Fibroblast of skin of right quadriceps (primary cell): ENCODE measurements at regions not wholly inside any gene's neighbourhood (a gene's known extent, or its start where the extent isn't known, plus 50 kb on each side); places are given as distances from the start of the nearest gene placed in this dataset.
"Not testable (repeated sequence)": the region's sequence is repeated elsewhere in the genome, so short reads cannot be mapped to it uniquely, and the experiment has no call there.

ENCODE experiments used
- DNase-seq: peaks from one replicate; pipeline ENCODE4 v3.0.0-alpha.2; 2013

- no peak for DNase-seq
Measured at GRCh38 chr10:131016556-131016955, 295.0 kb downstream of the TCERG1L start.

- no peak for DNase-seq
Measured at GRCh38 chr10:131017566-131018285, 293.8 kb downstream of the TCERG1L start.

GRCh38 chr10:131018886-131019500 lies 292.5 kb downstream of the TCERG1L start:
- DNase-seq = no peak

- no peak for DNase-seq
Measured at GRCh38 chr10:131019696-131020095, 291.8 kb downstream of the TCERG1L start.

GRCh38 chr10:131020775-131021174 lies 290.7 kb downstream of the TCERG1L start:
- no peak for DNase-seq

- DNase-seq = no peak
Measured at GRCh38 chr10:131021246-131021895, 290.1 kb downstream of the TCERG1L start.

GRCh38 chr10:131021969-131022368 lies 289.6 kb downstream of the TCERG1L start:
- no peak for DNase-seq

- no peak for DNase-seq
Measured at GRCh38 chr10:131022369-131022768, 289.2 kb downstream of the TCERG1L start.

GRCh38 chr10:131022981-131023380 lies 288.5 kb downstream of the TCERG1L start:
- DNase-seq = no peak

- DNase-seq = no peak
Measured at GRCh38 chr10:131024259-131025131, 287.0 kb downstream of the TCERG1L start.

GRCh38 chr10:131025333-131025732 lies 286.2 kb downstream of the TCERG1L start:
- no peak for DNase-seq

GRCh38 chr10:131027256-131027655 lies 284.3 kb downstream of the TCERG1L start:
- no peak for DNase-seq

- no peak for DNase-seq
Measured at GRCh38 chr10:131031346-131031745, 280.2 kb downstream of the TCERG1L start.

GRCh38 chr10:131032329-131033165 lies 279.0 kb downstream of the TCERG1L start:
- no peak for DNase-seq

GRCh38 chr10:131033166-131034085 lies 278.1 kb downstream of the TCERG1L start:
- no peak for DNase-seq

GRCh38 chr10:131034451-131034850 lies 277.1 kb downstream of the TCERG1L start:
- DNase-seq = no peak

GRCh38 chr10:131035779-131036178 lies 275.7 kb downstream of the TCERG1L start:
- DNase-seq = no peak

GRCh38 chr10:131038056-131038455 lies 273.5 kb downstream of the TCERG1L start:
- no peak for DNase-seq

GRCh38 chr10:131041031-131041430 lies 270.5 kb downstream of the TCERG1L start:
- DNase-seq = no peak

- no peak for DNase-seq
Measured at GRCh38 chr10:131041441-131041840, 270.1 kb downstream of the TCERG1L start.

- not testable (repeated sequence) for DNase-seq
Measured at GRCh38 chr10:131042015-131042414, 269.5 kb downstream of the TCERG1L start.
